NOMO-1 (cell line): ENCODE measurements at regions not wholly inside any gene's neighbourhood (a gene's known extent, or its start where the extent isn't known, plus 50 kb on each side); places are given as distances from the start of the nearest gene placed in this dataset.
"Not testable (repeated sequence)": the region's sequence is repeated elsewhere in the genome, so short reads cannot be mapped to it uniquely, and the experiment has no call there.

Experiments used
- DNase-seq, 2 experiments: peaks; one replicate each; lab custom pipeline; 2025; ENCODE audit not compliant: unreplicated experiment in 2 of 2; lab: John Stamatoyannopoulos, UW

GRCh38 chr20:56765172-56766073 lies 136.3 kb downstream of the TFAP2C start:
- DNase-seq: no peak

DNA sequence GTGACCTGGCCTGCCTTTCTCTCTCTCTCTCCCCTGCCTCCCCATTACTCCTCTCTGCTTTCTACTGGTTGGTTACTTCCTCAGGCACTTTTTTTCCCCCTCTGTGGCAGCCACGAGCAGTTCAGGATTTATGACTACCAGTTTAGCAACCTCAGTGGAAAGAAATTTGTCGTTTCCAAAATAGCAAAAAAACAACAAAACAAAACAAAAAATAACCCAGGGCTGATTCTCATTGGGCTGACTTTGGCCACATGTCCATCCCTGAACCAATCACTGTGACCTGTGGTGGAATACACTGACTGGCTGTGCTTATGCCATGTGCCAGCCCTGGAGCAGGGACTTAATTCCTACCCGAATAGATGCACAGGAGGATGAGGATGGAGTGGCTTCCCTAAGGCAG lies 137.4 kb downstream of the TFAP2C start:
- DNase-seq: peak; percentile 12 to 25

DNA sequence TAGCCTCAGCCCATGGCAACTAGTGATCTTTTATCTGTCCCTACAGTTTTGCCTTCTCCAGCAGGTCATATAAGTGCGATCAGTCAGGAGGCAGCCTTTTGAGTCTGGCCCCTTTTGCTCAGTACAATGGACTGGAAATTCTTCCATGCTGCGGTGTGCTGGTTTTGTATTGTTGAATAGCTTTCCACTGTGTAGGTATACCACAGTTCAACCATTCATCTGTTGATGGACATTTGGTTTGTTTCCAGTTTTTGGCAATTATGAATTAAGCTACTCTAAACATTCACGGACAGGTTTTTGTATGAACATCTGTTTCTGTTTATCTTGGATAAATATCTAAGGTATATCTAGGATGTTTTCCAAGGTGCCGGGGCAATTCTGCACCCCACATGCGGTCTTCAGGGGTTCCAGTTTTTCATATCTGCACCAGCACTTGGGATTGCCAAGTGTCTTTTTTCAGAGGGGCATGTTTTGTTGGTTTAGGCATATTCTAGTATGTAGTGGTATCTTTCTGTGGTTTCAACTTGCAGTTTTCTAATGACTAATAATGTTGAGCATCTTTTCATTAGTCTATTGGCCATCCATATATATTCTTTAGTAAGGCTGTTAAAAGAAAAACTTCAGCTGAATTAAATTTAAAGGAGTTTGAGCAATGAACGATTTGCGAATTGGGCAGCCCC lies 141.0 kb downstream of the TFAP2C start:
- no peak for DNase-seq

DNA sequence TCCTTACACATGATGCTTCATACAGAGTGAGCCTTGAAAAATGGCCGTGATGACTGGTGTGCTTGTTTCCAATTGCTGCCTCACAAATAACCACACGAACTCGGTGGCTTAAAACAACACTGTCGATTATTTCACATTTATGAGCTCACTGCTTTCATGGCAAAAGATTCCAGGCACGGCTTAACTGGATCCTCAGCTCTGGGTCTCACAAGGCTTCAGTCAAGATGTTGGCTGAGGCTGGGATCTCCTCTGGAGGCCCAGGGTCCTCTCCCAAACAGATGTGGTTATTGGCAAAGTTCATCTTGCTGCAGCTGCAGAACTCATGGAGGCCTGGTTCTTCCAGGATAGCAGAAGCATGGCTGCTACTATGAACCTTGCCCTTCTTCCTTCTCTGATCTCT lies 144.6 kb downstream of the TFAP2C start:
- no peak for DNase-seq

GRCh38 chr20:56774873-56775272 lies 145.8 kb downstream of the TFAP2C start:
- no peak for DNase-seq

DNA sequence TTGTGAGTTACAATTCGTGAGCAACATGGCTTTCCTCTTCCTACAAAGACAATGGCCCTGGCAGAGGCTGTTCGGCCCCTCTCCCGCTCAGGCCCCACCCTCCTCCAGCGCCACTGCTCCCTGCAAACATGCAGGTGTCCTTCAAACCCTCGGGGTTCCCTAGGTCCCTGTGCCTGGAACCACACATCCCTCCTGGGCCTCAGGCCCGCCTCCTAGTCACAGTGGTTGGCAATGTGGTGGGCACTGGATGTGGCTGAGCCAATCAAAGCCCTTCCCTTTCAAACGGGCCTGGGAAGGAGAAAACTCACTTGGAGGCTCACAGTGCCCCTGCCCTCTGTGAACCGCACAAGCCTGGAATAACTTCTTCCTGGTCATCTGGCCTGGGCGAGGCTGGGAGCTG lies 147.2 kb downstream of the TFAP2C start:
- DNase-seq: no peak

- no peak for DNase-seq
Observed at GRCh38 chr20:56778765-56779195, 149.7 kb downstream of the TFAP2C start.

DNA sequence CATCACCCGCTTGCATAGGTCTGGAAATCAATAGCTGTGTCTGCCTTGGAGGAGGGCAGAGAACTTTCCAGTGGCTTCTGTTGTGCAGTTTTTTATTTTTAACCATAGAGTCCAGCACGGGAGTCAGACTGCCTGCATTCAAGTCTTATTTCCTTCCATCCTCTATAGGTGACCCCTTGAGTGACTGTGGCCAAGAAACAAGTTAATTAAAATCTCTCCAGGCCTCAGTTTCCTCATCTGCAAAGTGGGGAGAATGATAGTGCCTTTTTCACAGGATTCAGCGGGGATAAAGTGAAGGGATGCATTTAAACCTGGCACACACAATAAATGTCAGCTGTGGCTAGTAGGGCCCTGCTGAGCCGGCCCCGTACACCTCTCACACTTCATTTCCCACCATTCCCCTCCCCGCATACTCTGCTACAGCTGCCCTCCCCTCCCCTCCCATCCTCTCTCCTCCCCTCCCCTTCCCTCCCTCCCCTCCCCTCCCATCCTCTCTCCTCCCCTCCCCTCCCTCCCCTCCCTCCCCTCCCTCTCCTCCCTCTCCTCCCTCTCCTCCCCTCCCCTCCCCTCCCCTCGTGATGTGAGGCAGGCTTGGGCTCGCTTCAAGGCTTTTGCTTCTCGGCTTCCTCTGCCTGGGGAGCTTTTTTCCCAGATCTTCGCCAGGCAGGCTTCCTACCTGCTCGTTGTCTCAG lies 150.5 kb downstream of the TFAP2C start:
- no peak for DNase-seq

DNA sequence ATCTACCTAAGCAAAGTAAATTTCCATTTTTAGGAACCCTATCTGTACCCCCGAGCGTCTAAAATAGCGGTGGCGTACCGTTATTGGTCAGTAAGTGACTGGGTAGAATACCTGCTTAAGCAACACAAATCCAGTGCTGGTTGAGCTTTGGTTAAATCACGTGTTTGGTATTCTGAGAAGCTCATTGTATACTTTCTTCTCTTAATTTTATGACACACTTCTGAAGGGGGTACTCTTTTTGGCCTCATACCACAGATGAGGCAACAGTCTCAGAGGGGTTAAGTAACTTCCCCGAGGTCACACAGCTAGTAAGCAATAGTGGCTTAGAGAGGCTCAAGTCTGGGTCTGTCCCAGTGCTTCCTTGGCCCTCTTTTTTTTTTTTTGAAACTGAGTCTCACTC lies 151.2 kb downstream of the TFAP2C start:
- no peak for DNase-seq

- DNase-seq: no peak
Observed at GRCh38 chr20:56781108-56781739, 152.1 kb downstream of the TFAP2C start.

DNA sequence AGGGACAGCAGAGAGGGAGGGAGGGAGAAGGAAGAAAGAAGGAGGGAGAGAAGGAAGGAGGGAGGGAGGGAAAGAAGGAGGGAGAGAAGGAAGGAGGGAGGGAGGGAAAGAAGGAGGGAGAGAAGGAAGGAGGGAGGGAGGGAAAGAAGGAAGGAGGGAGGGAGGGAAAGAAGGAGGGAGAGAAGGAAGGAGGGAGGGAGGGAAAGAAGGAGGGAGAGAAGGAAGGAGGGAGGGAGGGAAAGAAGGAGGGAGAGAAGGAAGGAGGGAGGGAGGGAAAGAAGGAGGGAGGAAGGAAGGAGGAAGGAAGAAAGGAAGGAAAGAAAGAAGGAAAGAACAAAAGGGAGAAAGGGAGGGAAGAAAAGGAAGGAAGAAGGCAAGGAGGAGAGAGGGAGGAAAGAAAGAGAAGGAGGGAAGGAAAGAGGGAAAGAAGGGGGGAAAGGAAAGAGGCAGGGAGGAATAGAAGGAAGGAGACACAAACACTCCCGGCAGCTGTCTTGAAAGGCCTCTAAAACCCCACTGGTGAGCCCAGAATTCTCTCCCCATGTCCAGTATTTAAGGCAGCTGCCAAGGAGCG lies 153.0 kb downstream of the TFAP2C start:
- not testable (repeated sequence) for DNase-seq

DNA sequence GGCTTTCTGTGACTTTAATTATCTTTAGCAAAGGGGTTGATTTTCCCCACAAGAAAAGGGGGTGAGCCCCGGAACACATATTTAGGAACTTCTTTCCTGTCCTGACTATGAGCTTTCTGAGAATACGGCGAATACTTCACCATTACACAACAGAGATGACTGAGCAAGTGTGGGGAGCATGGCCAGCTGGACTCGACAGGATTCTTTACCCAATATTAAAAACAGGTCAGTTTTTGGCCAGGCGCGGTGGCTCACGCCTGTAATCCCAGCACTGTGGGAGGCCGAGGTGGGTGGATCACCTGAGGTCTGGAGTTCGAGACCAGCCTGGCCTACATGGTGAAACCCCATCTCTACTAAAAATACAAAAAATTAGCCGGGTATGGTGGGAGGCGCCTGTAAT lies 153.7 kb downstream of the TFAP2C start:
- DNase-seq: not testable (repeated sequence)

DNA sequence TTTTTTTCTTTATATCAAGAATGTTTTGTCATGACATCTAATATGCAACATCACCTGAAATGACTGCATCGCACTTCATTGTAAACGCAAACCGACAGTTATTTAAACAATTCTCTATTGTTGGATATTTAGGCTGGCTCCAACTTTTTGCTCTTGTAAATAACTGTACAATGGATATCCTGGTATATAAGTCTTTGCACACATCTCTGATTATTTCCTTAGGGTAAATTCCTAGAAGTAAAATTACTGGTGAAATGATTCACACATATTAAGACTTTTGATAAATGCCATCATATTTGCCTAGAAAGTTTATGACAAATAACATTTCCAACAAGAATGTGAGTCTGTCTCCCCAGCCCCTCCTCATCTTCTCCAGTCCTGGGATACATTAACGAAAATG lies 154.7 kb downstream of the TFAP2C start:
- DNase-seq: no peak

- DNase-seq: no peak
Observed at GRCh38 chr20:56786503-56786902, 157.4 kb downstream of the TFAP2C start.

DNA sequence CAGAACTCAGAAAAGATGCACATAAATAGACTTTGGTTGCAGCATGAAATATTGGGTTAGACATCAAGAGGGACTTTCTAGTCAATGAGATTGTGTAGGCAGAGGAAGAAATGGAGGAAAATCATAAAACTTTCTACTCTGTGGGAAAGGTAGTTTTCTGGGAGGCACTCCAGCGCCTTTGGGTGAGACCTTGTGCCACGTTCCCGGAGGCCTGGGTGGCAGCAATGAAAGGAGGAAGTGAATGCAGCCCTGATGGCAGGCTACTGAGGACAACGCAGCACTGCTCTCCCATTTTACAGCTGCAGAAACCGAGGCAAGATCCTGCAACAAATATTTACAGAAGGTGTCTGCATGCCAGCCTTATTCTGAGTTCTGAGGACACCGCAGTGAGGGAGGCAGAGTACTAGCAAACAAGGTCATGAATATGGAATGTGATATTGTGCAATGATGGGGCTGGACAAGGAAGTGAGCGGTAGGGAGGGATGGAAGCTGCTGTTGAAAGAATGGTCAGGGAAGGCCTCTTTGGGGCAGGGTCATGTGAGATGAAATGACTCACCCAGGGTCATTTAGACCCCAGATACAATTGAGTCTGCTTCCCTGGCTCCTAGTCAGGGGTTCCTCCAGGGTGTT lies 159.1 kb downstream of the TFAP2C start:
- peak; percentile 8 to 26 for DNase-seq

GRCh38 chr20:56788671-56789610 lies 159.8 kb downstream of the TFAP2C start:
- no peak for DNase-seq

- no peak for DNase-seq
Observed at GRCh38 chr20:56793916-56794315, 164.8 kb downstream of the TFAP2C start.

DNA sequence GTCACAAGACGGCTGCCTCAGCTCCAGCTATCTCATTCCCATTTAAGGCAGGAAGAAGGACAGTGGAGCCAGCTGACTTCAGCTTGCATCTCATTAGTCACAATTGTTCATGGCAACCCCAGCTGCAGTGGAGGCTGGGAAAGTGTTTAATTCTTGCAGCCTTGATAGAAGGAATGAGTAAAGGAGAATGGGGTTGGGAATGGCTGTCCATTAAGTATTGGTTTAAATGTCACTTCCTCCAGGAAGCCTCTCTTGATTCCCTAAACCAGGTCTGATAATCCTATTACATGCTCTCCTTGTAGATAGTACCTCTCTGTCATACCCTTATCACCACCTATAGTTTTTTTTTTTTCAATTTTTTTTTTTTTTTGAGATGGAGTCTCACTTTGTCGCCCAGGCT lies 166.4 kb downstream of the TFAP2C start:
- DNase-seq: no peak

DNA sequence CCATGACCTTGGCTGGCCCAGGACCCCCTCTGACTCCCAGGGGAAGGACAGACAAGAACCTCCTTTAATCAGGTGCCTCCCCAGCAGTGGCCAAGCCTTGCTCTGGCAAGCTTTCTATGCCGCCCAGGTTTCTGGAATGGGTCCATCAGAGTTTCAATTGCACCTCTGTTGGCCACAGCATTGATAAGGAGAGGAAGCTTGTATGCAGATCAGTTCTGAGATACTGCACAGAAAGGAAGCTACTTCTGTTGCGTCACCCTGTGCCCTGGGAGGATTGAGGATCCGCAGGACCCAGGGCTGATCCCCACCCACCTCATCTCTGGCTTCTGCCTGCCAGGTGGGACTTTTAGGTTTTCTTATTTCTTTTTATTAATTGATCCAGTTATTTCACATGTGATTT lies 167.2 kb downstream of the TFAP2C start:
- DNase-seq: peak in 1 of 2 experiments; percentile 35
